Brain microvascular endothelial cell (primary cell): ENCODE measurements at regions not wholly inside any gene's neighbourhood (a gene's known extent, or its start where the extent isn't known, plus 50 kb on each side); places are given as distances from the start of the nearest gene placed in this dataset.

Experiments
- DNase-seq: peaks from one replicate; pipeline ENCODE4 v3.0.0-alpha.2; 2020
- H3K27ac ChIP-seq: fragments of 250-450 bp; sonication (Bioruptor Pico); 2 replicates; pipeline ENCODE4 v1.5.1; 2020; ENCODE audit warnings: mild to moderate bottlenecking, moderate library complexity
- H3K27me3 ChIP-seq: fragments of 250-450 bp; sonication (Bioruptor Pico); replicated peaks from 2 replicates; pipeline ENCODE4 v1.5.1; 2020; ENCODE audit warnings: mild to moderate bottlenecking
- H3K36me3 ChIP-seq: fragments of 250-450 bp; sonication (Bioruptor Pico); replicated peaks from 2 replicates; pipeline ENCODE4 v1.5.1; 2020; ENCODE audit warnings: mild to moderate bottlenecking
- H3K4me3 ChIP-seq: 2 replicates; pipeline ENCODE4 v1.5.1; 2011; ENCODE audit warnings: low read depth, mild to moderate bottlenecking, control low read depth, low read length, moderate library complexity
- in situ Hi-C: cut with HindIII; loops from 2 replicates; pipeline ENCODE4 v1.10.0; 2017; ENCODE audit warnings: low sequenced_read_pairs, low pct_ligation_motif_present
- TF ChIP-seq, protein P1 (sequence below): IDR thresholded peaks from 2 replicates; pipeline ENCODE4 v1.5.1; 2011; ENCODE audit warnings: low read depth, mild to moderate bottlenecking, moderate library complexity, low read length, control low read depth, inconsistent platforms; ENCODE audit errors: missing control alignments

DNA sequence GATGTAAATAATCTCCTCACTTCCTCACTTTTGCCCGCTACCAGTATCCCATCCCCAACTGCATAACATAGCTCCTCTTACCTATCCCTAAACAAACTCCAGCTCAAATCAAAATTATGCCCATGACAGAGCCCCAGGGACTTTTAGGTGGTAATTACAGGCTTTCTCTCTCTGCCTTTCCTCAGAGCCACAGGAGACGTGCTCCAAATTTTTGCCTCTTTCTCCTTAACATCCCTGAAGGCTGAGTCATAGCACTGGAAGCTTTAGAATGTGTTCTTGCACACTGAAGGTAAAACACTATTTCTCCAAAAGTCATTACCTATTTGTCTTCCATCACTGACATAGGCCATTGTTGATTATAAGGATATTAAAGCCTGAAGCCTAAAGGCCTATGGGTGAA lies 263.5 kb upstream of the PLD5 start:
- Histone ChIP-seq H3K4me3 (no peak overlapping the region), H3K36me3 (no peaks in the 10 kb centered on the region), H3K27ac (no peak overlapping the region), H3K27me3 (no peaks in the 10 kb centered on the region)
- TF ChIP-seq, protein P1, sequence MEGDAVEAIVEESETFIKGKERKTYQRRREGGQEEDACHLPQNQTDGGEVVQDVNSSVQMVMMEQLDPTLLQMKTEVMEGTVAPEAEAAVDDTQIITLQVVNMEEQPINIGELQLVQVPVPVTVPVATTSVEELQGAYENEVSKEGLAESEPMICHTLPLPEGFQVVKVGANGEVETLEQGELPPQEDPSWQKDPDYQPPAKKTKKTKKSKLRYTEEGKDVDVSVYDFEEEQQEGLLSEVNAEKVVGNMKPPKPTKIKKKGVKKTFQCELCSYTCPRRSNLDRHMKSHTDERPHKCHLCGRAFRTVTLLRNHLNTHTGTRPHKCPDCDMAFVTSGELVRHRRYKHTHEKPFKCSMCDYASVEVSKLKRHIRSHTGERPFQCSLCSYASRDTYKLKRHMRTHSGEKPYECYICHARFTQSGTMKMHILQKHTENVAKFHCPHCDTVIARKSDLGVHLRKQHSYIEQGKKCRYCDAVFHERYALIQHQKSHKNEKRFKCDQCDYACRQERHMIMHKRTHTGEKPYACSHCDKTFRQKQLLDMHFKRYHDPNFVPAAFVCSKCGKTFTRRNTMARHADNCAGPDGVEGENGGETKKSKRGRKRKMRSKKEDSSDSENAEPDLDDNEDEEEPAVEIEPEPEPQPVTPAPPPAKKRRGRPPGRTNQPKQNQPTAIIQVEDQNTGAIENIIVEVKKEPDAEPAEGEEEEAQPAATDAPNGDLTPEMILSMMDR, result no peak
- in situ Hi-C loops, result no loop called here
- DNase-seq, result no peak

DNA sequence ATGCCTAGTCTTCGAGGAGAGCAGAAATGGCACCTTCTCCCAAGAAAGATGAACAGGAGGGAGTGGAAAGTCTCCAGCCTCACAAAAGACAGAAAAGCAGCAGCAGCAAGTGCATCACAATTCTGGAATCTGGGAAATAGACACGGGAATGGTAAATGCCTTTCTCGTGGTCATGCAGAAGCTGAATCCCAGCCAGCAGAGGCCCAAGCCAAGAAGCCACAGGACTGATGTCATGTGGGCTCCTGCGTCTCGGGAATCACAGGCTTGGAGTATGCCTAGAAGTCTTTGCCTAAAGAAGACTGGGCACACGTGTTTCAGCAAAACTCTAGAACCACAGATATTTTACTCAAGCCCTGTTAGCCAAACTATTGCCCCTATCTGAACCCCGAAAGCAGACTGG lies 260.3 kb upstream of the PLD5 start:
- H3K27ac ChIP-seq, result no peak overlapping the region
- in situ Hi-C loops, result no loop called here

DNA sequence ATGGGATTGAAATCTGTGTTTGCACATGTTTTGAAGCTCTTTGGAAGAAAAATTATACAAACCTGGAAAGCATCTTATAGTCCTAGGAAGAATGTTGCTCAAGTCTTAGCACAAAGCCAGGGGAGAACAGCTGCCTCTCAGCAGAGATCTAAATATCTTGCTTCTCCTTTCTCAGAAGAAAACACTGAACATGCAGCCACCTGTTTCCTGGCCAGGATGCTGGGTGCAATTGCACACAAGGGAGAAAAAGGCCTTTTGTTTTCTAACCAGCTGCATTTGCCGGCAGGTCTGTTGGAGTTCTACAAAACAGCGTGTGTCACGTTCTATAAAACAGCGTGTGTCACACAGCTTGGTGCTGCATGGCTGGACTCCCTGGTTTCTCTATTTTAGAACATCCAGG lies 259.6 kb upstream of the PLD5 start:
- H3K36me3 ChIP-seq, result no peaks in the 10 kb centered on the region
- in situ Hi-C loops, result no loop called here
- H3K4me3 ChIP-seq, result no peak overlapping the region
- H3K27me3 ChIP-seq, result no peaks in the 10 kb centered on the region
- H3K27ac ChIP-seq, result no peak overlapping the region
- TF ChIP-seq, protein P1, result no peak
- no peak for DNase-seq

More for the DNA sequence above, 260.3 kb upstream of the PLD5 start:
- no peak for DNase-seq
- H3K4me3 ChIP-seq, result no peak overlapping the region
- TF ChIP-seq, protein P1, result no peak
- H3K27me3 ChIP-seq, result no peaks in the 10 kb centered on the region
- H3K36me3 ChIP-seq, result no peaks in the 10 kb centered on the region

DNA sequence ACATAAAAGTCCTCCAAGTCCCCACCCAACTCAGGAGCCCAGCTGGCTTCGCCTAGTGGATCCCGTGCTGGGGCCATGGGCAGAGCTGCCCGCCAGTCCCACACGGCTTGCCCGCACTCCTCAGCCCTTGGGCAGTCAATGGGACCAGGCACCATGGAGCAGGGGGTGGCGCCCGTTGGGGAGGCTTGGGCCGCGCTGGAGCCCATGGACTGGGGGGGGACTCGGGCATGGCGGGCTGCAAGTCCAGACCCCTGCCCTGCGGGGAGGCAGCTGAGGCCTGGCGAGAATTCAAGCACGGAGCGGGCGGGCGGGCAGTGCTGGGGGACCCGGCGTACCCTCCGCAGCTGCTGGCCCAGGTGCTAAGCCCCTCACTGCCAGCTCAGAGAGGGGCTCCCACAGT lies 249.8 kb upstream of the PLD5 start:
- H3K27me3 ChIP-seq, result no peaks in the 10 kb centered on the region
- H3K4me3 ChIP-seq, result no peak overlapping the region
- DNase-seq, result no peak
- H3K36me3 ChIP-seq, result no peaks in the 10 kb centered on the region
- in situ Hi-C loops, result no loop called here
- TF ChIP-seq, protein P1, result no peak
- no peak overlapping the region for H3K27ac ChIP-seq

DNA sequence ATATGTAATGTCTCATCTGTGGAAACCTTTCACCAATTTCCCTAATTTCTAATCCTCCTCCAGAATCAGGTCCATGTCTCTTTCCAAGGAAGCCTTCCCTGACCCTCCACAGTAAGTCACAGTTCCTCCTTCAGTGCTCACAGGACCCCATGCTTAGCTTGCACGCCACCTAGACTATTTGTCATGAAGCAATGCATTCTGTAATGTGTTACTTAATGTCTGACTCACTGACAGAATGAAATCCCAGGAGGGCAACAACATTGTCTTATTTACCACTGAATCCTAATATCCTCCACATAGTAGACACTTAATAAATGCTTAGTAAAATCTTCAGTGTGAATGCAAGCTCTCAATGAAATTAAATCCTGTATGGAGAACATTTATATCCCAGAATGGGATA lies 245.9 kb upstream of the PLD5 start:
- no peaks in the 10 kb centered on the region for H3K27me3 ChIP-seq
- in situ Hi-C loops, result no loop called here
- DNase-seq, result no peak
- H3K36me3 ChIP-seq, result no peaks in the 10 kb centered on the region
- no peak overlapping the region for H3K4me3 ChIP-seq
- TF ChIP-seq, protein P1, result no peak
- H3K27ac ChIP-seq, result no peak overlapping the region

DNA sequence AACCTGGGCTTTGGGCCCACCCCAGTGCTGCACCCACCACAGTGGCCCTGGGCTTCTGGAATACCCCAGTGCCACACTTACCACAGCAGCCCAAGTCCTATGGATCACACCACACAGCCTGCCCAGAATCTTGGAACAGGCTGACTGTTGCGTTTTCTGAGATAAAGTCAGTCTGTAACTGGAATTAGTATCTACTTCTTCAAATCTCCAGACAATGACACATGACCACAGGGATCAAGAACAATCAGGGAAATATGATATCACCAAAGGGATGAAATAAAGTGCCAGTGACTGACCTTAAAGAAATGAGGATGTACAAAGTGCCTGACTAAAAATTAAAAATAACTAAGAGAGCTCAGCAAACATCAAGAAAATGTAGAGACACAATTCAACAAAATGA lies 239.7 kb upstream of the PLD5 start:
- no peak overlapping the region for H3K4me3 ChIP-seq
- in situ Hi-C loops, result no loop called here
- no peak for DNase-seq
- H3K36me3 ChIP-seq, result no peaks in the 10 kb centered on the region
- TF ChIP-seq, protein P1, result no peak
- H3K27ac ChIP-seq, result no peak overlapping the region
- no peaks in the 10 kb centered on the region for H3K27me3 ChIP-seq
